WTC11 (cell line): ENCODE measurements at regions not wholly inside any gene's neighbourhood (a gene's known extent, or its start where the extent isn't known, plus 50 kb on each side); places are given as distances from the start of the nearest gene placed in this dataset.

Source experiments
- ATAC-seq: fragments of 200-7000 bp; cut with Tn5 transposase; 2 replicates; pipeline ENCODE4 v1.10.0; 2021; ENCODE audit warnings: mild to moderate bottlenecking, moderate library complexity
- CTCF ChIA-PET: fragments of 300-600 bp; sonication (Branson Sonifier 250); formaldehyde crosslinking; loops from one replicate; lab custom pipeline; 2021; ENCODE audit warnings: antibody characterized with exemption; lab: Charles Lee
- POLR2A ChIA-PET: fragments of 350-600 bp; sonication (Branson Sonifier 250); formaldehyde crosslinking; loops from one replicate; lab custom pipeline; 2021; ENCODE audit warnings: antibody characterized with exemption; lab: Charles Lee
- DNase-seq: peaks from one replicate; pipeline ENCODE4 v3.0.0; 2021; ENCODE audit warnings: low spot score
- H3K27ac Mint-ChIP-seq: 2 replicates; pipeline ENCODE4 v1.8.0; 2021; ENCODE audit warnings: mixed read lengths
- H3K27me3 Mint-ChIP-seq: 2 replicates; pipeline ENCODE4 v1.8.0; 2021; ENCODE audit warnings: low read depth, mild to moderate bottlenecking, moderate library complexity, mixed read lengths
- H3K36me3 Mint-ChIP-seq: 2 replicates; pipeline ENCODE4 v1.8.0; 2021; ENCODE audit warnings: mixed read lengths
- H3K4me1 Mint-ChIP-seq: 2 replicates; pipeline ENCODE4 v1.8.0; 2022; ENCODE audit warnings: mixed read lengths
- H3K4me3 Mint-ChIP-seq: 2 replicates; pipeline ENCODE4 v1.8.0; 2021; ENCODE audit warnings: mild to moderate bottlenecking, moderate library complexity, mixed read lengths
- H3K9me3 Mint-ChIP-seq: 2 replicates; pipeline ENCODE4 v1.8.0; 2021; ENCODE audit warnings: mixed read lengths
- AR ChIP-seq: fragments of 250-450 bp; sonication (Bioruptor Pico); IDR thresholded peaks from 2 replicates; pipeline ENCODE4 v1.9.0; 2021; ENCODE audit warnings: mild to moderate bottlenecking
- CREM ChIP-seq: sonication (generic); formaldehyde crosslinking; IDR thresholded peaks from 2 replicates; pipeline ENCODE4 v1.8.1; 2022; ENCODE audit warnings: mild to moderate bottlenecking, missing genetic modification reagents, moderate library complexity
- ESRRA ChIP-seq: sonication (generic); formaldehyde crosslinking; IDR thresholded peaks from 2 replicates; pipeline ENCODE4 v1.8.1; 2022; ENCODE audit warnings: mild to moderate bottlenecking, missing genetic modification reagents, borderline replicate concordance
- ETV6 ChIP-seq: sonication (generic); formaldehyde crosslinking; IDR thresholded peaks from 2 replicates; pipeline ENCODE4 v1.8.1; 2022; ENCODE audit warnings: mild to moderate bottlenecking, missing genetic modification reagents
- FOXK1 ChIP-seq: sonication (generic); formaldehyde crosslinking; IDR thresholded peaks from 2 replicates; pipeline ENCODE4 v1.8.0; 2022; ENCODE audit warnings: mild to moderate bottlenecking, moderate library complexity, missing genetic modification reagents
- KAT7 ChIP-seq: sonication (generic); formaldehyde crosslinking; IDR thresholded peaks from 2 replicates; pipeline ENCODE4 v1.8.1; 2023; ENCODE audit warnings: missing genetic modification reagents, mild to moderate bottlenecking, borderline replicate concordance
- MAX ChIP-seq: sonication (generic); formaldehyde crosslinking; IDR thresholded peaks from 2 replicates; pipeline ENCODE4 v1.8.0; 2022; ENCODE audit warnings: mild to moderate bottlenecking, missing genetic modification reagents
- MLX ChIP-seq: sonication (generic); formaldehyde crosslinking; IDR thresholded peaks from 2 replicates; pipeline ENCODE4 v1.8.1; 2023; ENCODE audit warnings: mild to moderate bottlenecking, missing genetic modification reagents, moderate library complexity
- MYBL2 ChIP-seq: sonication (generic); formaldehyde crosslinking; IDR thresholded peaks from 2 replicates; pipeline ENCODE4 v1.8.1; 2023; ENCODE audit warnings: mild to moderate bottlenecking, moderate library complexity, missing genetic modification reagents
- OVOL2 ChIP-seq: fragments of 250-450 bp; sonication (Bioruptor Pico); IDR thresholded peaks from 2 replicates; pipeline ENCODE4 v1.9.0; 2021; ENCODE audit warnings: mild to moderate bottlenecking, borderline replicate concordance
- PRRX2 ChIP-seq: fragments of 250-450 bp; sonication (Bioruptor Pico); IDR thresholded peaks from 2 replicates; pipeline ENCODE4 v1.8.0; 2021; ENCODE audit warnings: mild to moderate bottlenecking
- RELA ChIP-seq: sonication (generic); formaldehyde crosslinking; IDR thresholded peaks from 2 replicates; pipeline ENCODE4 v1.8.1; 2022; ENCODE audit warnings: missing genetic modification reagents, mild to moderate bottlenecking, borderline replicate concordance
- RORB ChIP-seq: fragments of 250-450 bp; sonication (Bioruptor Pico); IDR thresholded peaks from 2 replicates; pipeline ENCODE4 v1.9.0; 2021; ENCODE audit warnings: mild to moderate bottlenecking
- SOX15 ChIP-seq: fragments of 250-450 bp; sonication (Bioruptor Pico); IDR thresholded peaks from 2 replicates; pipeline ENCODE4 v1.9.0; 2021; ENCODE audit warnings: mild to moderate bottlenecking
- TEAD4 ChIP-seq: sonication (generic); formaldehyde crosslinking; IDR thresholded peaks from 2 replicates; pipeline ENCODE4 v1.8.0; 2022; ENCODE audit warnings: mild to moderate bottlenecking, missing genetic modification reagents
- TP53 ChIP-seq: sonication (generic); formaldehyde crosslinking; IDR thresholded peaks from 2 replicates; pipeline ENCODE4 v1.8.1; 2023; ENCODE audit warnings: mild to moderate bottlenecking, missing genetic modification reagents
- ZBTB21 ChIP-seq: sonication (generic); formaldehyde crosslinking; IDR thresholded peaks from 2 replicates; pipeline ENCODE4 v1.8.1; 2023; ENCODE audit warnings: mild to moderate bottlenecking, missing genetic modification reagents, borderline replicate concordance
- ZMAT4 ChIP-seq: fragments of 250-450 bp; sonication (Bioruptor Pico); IDR thresholded peaks from 2 replicates; pipeline ENCODE4 v1.9.0; 2021; ENCODE audit warnings: mild to moderate bottlenecking
- ZNF138 ChIP-seq: sonication (generic); formaldehyde crosslinking; conservative IDR thresholded peaks from 2 replicates; pipeline ENCODE4 v1.8.1; 2022; ENCODE audit warnings: mild to moderate bottlenecking, moderate library complexity, missing genetic modification reagents
- ZNF232 ChIP-seq: sonication (generic); formaldehyde crosslinking; IDR thresholded peaks from 2 replicates; pipeline ENCODE4 v1.8.0; 2022; ENCODE audit warnings: mild to moderate bottlenecking, missing genetic modification reagents
- ZNF396 ChIP-seq: fragments of 250-450 bp; sonication (Bioruptor Pico); IDR thresholded peaks from 2 replicates; pipeline ENCODE4 v1.8.0; 2021; ENCODE audit warnings: mild to moderate bottlenecking, moderate library complexity, borderline replicate concordance
- ZNF416 ChIP-seq: fragments of 250-450 bp; sonication (Bioruptor Pico); IDR thresholded peaks from 2 replicates; pipeline ENCODE4 v1.9.0; 2021; ENCODE audit warnings: mild to moderate bottlenecking, inconsistent platforms
- ZNF671 ChIP-seq: fragments of 250-450 bp; sonication (Bioruptor Pico); IDR thresholded peaks from 2 replicates; pipeline ENCODE4 v1.8.0; 2021; ENCODE audit warnings: mild to moderate bottlenecking
- TF ChIP-seq, protein P1 (sequence below): sonication (generic); formaldehyde crosslinking; IDR thresholded peaks from 2 replicates; pipeline ENCODE4 v1.8.1; 2022; ENCODE audit warnings: mild to moderate bottlenecking, moderate library complexity, missing genetic modification reagents
- TF ChIP-seq, protein P2 (sequence below): sonication (generic); formaldehyde crosslinking; conservative IDR thresholded peaks from 2 replicates; pipeline ENCODE4 v1.8.1; 2022; ENCODE audit warnings: mild to moderate bottlenecking, missing genetic modification reagents
- TF ChIP-seq, protein P3 (sequence below): sonication (generic); formaldehyde crosslinking; IDR thresholded peaks from 2 replicates; pipeline ENCODE4 v1.8.1; 2023; ENCODE audit warnings: mild to moderate bottlenecking, missing genetic modification reagents
- TF ChIP-seq, protein P4 (sequence below): fragments of 250-450 bp; sonication (Bioruptor Pico); conservative IDR thresholded peaks from 2 replicates; pipeline ENCODE4 v1.9.0; 2021; ENCODE audit warnings: mild to moderate bottlenecking

DNA sequence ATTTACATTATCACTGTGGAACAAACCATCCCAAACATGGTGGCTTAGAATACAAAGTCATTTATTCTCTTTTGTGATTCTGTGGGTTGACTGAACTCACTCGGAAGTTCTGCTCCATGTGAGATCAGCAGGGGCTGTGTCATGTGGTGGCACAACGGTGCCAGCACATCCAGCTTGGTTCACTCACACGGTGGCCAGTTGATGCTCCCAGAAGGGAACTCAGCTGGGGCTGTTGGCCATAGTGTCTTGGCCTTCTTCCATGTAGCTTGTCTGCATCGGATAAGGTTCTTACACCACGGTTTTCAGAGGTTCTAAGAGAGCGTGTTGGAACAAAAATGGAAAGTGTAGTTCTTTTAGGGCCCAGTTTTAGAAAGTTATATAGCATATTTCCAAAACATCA is 312.7 kb downstream of the DMRT2 start (continued):
- TF ChIP-seq ZMAT4 (CRISPR knock-in tag), result no peak
- no peak for TF ChIP-seq FOXK1 (CRISPR knock-in tag)

- peaks cover 10% of the 10 kb centered on the region for H3K4me1 Mint-ChIP-seq
- POLR2A ChIA-PET, result no interaction called here
- H3K9me3 Mint-ChIP-seq, result peaks cover 9% of the 10 kb centered on the region
- ATAC-seq (no peak), DNase-seq (no peak)
- CTCF ChIA-PET, result no interaction called here
- TF ChIP-seq ZNF671 (CRISPR knock-in tag), result no peak
- no peak for TF ChIP-seq SOX15 (CRISPR knock-in tag)
- no peak for TF ChIP-seq ETV6 (CRISPR knock-in tag)
- TF ChIP-seq MYBL2 (CRISPR knock-in tag), result no peak
- TF ChIP-seq RORB (CRISPR knock-in tag), result no peak
- TF ChIP-seq MLX (CRISPR knock-in tag), result no peak
- TF ChIP-seq ZNF416 (CRISPR knock-in tag), result no peak
- no peak for TF ChIP-seq TP53 (CRISPR knock-in tag)
- no peak for TF ChIP-seq TEAD4 (CRISPR knock-in tag)
- no peak for TF ChIP-seq ZNF138 (CRISPR knock-in tag)
- TF ChIP-seq ESRRA, result no peak
- TF ChIP-seq RELA, result no peak
- TF ChIP-seq, protein P1, sequence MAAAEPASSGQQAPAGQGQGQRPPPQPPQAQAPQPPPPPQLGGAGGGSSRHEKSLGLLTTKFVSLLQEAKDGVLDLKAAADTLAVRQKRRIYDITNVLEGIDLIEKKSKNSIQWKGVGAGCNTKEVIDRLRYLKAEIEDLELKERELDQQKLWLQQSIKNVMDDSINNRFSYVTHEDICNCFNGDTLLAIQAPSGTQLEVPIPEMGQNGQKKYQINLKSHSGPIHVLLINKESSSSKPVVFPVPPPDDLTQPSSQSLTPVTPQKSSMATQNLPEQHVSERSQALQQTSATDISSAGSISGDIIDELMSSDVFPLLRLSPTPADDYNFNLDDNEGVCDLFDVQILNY, result no peak
- TF ChIP-seq, protein P2, sequence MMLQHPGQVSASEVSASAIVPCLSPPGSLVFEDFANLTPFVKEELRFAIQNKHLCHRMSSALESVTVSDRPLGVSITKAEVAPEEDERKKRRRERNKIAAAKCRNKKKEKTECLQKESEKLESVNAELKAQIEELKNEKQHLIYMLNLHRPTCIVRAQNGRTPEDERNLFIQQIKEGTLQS (CRISPR knock-in tag), result no peak
- TF ChIP-seq, protein P3, sequence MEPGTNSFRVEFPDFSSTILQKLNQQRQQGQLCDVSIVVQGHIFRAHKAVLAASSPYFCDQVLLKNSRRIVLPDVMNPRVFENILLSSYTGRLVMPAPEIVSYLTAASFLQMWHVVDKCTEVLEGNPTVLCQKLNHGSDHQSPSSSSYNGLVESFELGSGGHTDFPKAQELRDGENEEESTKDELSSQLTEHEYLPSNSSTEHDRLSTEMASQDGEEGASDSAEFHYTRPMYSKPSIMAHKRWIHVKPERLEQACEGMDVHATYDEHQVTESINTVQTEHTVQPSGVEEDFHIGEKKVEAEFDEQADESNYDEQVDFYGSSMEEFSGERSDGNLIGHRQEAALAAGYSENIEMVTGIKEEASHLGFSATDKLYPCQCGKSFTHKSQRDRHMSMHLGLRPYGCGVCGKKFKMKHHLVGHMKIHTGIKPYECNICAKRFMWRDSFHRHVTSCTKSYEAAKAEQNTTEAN (CRISPR knock-in tag), result no peak
- no peak overlapping the region for H3K4me3 Mint-ChIP-seq
- no peaks in the 10 kb centered on the region for H3K27me3 Mint-ChIP-seq
- H3K36me3 Mint-ChIP-seq, result no peaks in the 10 kb centered on the region
- no peak overlapping the region for H3K27ac Mint-ChIP-seq
Measured at GRCh38 chr9:1366276-1366675, 316.1 kb downstream of the DMRT2 start.

DNA sequence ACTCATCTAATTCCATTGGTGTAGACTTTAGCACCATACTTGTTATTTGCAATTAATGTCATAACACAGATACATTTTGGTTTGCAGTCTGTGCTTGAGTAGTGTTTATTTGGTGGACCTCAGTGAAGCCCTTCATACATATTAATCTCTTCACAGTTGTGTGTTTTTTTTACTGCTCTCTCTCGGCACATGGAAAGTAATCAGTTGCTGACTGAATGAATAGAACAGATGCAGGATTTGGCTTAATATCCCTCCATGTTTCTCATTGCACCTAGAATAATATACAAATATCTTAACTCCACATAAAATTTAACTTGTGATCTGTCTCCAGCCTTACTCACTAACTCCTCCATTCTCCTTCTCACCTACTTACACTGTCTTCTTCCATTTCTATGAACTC is 319.1 kb downstream of the DMRT2 start:
- ATAC-seq (no peak), DNase-seq (no peak)
- POLR2A ChIA-PET, result no interaction called here
- Mint-ChIP-seq H3K36me3 (no peaks in the 10 kb centered on the region), H3K9me3 (no peaks in the 10 kb centered on the region), H3K27me3 (no peaks in the 10 kb centered on the region), H3K4me3 (no peak overlapping the region), H3K4me1 (no peaks in the 10 kb centered on the region), H3K27ac (no peak overlapping the region)
- CTCF ChIA-PET, result no interaction called here
- TF ChIP-seq AR, result no peak
- TF ChIP-seq ZNF232 (CRISPR knock-in tag), result no peak
- no peak for TF ChIP-seq ZNF671 (CRISPR knock-in tag)
- no peak for TF ChIP-seq RORB (CRISPR knock-in tag)
- no peak for TF ChIP-seq CREM (CRISPR knock-in tag)
- no peak for TF ChIP-seq SOX15 (CRISPR knock-in tag)
- TF ChIP-seq MYBL2 (CRISPR knock-in tag), result no peak
- no peak for TF ChIP-seq ZNF396 (CRISPR knock-in tag)
- no peak for TF ChIP-seq PRRX2 (CRISPR knock-in tag)
- TF ChIP-seq KAT7 (CRISPR knock-in tag), result no peak
- no peak for TF ChIP-seq ZBTB21 (CRISPR knock-in tag)
- TF ChIP-seq MAX (CRISPR knock-in tag), result no peak
- no peak for TF ChIP-seq FOXK1 (CRISPR knock-in tag)
- TF ChIP-seq, protein P4, sequence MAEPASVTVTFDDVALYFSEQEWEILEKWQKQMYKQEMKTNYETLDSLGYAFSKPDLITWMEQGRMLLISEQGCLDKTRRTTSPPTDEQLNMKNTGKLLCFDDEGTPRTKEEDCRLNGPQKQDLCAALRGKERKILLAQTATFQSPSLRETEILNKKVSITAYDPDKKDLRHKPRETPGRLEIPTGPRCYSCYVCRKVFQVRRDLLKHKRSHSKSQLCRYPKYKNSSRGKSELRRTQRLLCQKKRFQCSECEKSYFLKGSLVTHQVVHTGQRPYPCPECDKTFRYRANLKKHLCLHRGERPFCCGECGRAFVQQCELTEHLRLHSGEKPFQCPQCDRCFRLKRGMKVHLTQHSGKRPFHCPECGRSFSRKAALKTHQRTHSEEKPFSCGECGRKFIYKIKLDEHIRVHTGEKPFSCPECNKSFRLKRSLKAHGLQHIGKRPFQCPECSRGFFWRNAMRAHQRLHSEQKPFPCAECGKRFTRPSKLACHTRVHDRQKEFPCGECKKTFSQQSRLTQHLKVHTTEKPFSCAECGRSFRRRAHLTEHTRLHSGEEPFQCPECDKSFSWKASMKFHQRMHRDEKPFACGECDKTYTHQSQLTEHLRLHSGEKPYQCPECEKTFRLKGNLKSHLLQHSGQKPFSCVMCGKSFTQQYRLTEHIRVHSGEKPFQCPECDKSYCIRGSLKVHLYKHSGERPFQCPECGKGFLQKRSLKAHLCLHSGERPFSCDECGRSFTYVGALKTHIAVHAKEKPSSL (CRISPR knock-in tag), result no peak
- TF ChIP-seq OVOL2 (CRISPR knock-in tag), result no peak
